ENCODE measurements at regions not wholly inside any gene's neighbourhood (a gene's known extent, or its start where the extent isn't known, plus 50 kb on each side); places are given as distances from the start of the nearest gene placed in this dataset.

DNA sequence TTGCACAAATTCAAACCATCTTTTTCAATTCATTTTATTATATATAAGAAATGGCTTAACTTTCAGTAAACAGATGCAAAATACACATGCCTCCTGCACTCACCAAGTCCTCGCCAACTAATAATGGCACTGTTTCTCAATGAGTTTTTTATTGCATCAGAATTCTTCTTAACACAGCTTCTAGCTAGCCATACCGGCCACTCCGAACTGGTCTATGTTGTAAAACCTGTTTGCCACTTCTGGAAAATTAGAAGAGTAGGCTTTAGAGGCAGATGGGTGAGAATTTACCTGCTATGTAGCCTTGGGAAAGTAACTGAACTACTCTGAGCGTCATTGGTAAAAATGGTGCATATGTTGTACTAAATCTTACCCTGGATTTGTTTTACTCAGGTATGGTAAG is 100.6 kb upstream of the LHCGR start:
- H3K4me3 ChIP-seq (ENCODE audit: low read depth, low read length): no peak overlapping the region
- TF ChIP-seq, protein P1, sequence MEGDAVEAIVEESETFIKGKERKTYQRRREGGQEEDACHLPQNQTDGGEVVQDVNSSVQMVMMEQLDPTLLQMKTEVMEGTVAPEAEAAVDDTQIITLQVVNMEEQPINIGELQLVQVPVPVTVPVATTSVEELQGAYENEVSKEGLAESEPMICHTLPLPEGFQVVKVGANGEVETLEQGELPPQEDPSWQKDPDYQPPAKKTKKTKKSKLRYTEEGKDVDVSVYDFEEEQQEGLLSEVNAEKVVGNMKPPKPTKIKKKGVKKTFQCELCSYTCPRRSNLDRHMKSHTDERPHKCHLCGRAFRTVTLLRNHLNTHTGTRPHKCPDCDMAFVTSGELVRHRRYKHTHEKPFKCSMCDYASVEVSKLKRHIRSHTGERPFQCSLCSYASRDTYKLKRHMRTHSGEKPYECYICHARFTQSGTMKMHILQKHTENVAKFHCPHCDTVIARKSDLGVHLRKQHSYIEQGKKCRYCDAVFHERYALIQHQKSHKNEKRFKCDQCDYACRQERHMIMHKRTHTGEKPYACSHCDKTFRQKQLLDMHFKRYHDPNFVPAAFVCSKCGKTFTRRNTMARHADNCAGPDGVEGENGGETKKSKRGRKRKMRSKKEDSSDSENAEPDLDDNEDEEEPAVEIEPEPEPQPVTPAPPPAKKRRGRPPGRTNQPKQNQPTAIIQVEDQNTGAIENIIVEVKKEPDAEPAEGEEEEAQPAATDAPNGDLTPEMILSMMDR (conservative IDR thresholded peaks at IDR 0.05; ENCODE audit: low read depth, low read length): no peak
- no peak for DNase-seq (ENCODE audit: low read depth)

DNA sequence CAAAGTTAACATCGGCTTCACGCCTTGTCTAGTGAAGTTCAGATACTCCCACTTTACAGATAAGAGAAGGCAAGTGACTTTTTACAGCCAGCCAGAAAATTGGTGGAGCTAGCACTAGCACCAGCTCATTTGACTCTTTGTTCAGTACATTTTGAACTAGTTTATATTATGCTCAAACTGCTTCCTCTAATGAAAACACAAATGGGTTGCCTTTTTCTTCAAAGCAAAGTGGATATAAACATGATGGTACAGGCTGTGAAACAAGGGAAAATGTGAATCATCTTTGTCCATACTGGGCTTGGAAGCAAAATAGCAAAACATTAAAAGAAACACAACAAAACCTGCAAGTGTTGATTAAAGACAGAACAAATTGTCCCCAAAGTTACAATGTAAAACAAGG is 99.6 kb upstream of the LHCGR start:
- no peak overlapping the region for H3K4me3 ChIP-seq (ENCODE audit: low read depth, low read length)
- no peak for DNase-seq (ENCODE audit: low read depth)
- TF ChIP-seq, protein P1 (conservative IDR thresholded peaks at IDR 0.05; ENCODE audit: low read depth, low read length): no peak

DNA sequence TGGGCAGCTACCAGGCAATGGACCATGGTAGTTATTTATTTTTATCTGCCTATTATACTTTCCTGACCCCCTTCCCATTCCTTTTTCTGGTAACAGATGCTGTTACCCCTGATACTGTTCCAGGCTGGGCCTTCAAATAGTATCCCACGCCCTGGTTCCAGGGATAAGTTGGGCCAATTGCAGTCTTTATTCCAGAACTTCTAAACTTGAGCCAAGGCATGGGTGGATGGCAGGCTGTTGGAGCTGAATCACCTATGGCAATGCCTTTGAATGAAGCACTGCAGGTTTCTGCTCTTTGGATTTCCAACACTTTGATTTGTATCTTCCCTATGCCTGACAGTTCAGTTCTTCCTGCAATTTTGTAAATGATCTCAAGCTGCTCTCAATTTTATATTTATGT is 99.2 kb upstream of the LHCGR start:
- no peak for DNase-seq (ENCODE audit: low read depth)
- TF ChIP-seq, protein P1 (conservative IDR thresholded peaks at IDR 0.05; ENCODE audit: low read depth, low read length): no peak
- no peak overlapping the region for H3K4me3 ChIP-seq (ENCODE audit: low read depth, low read length)

DNA sequence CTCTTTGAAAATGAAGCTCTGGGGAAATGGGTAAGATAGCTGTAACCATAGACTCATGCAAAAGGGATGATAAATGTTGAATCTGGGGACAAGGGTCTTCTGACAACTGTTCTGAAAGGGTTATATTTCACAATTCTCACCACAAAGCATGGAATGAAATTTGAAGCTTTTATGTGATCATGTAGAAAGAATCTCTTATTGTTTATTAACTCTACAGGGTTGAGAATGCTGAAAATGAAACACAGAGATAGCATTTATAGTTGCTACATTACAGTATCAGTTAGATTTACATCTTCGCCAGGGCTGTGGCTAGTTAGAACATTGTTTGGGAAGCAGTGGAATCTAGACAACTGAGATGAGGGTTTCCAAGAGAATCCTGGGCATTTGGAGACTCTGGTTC is 97.4 kb upstream of the LHCGR start:
- TF ChIP-seq, protein P1 (conservative IDR thresholded peaks at IDR 0.05; ENCODE audit: low read depth, low read length): no peak
- H3K4me3 ChIP-seq (ENCODE audit: low read depth, low read length): no peak overlapping the region
- no peak for DNase-seq (ENCODE audit: low read depth)

GRCh38 chr2:48851161-48851560 is 95.6 kb upstream of the LHCGR start:
- H3K4me3 ChIP-seq (ENCODE audit: low read depth, low read length): no peak overlapping the region
- no peak for DNase-seq (ENCODE audit: low read depth)
- TF ChIP-seq, protein P1 (conservative IDR thresholded peaks at IDR 0.05; ENCODE audit: low read depth, low read length): no peak

DNA sequence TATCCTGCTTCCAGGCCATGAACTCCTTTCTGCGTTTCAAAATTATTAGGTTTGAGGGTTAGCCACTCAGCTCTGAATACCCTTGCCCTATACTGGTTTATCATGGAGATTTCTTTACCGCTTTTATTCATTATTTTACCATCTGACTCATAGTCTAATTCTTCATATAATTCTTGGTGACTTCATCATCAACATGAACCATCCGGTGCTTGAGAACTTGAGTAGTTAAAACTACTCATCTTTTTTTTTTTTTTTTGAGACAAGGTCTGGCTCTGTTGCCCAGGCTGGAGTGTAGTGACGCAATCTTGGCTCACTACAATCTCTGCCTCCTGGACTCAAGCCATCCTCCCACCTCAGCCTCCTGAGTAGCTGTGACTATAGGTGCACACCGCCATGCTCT is 94.2 kb upstream of the LHCGR start:
- TF ChIP-seq, protein P1 (conservative IDR thresholded peaks at IDR 0.05; ENCODE audit: low read depth, low read length): no peak
- DNase-seq (ENCODE audit: low read depth): no peak
- H3K4me3 ChIP-seq (ENCODE audit: low read depth, low read length): no peak overlapping the region

GRCh38 chr2:48845684-48846083 is 90.2 kb upstream of the LHCGR start:
- no peak overlapping the region for H3K4me3 ChIP-seq (ENCODE audit: low read depth, low read length)
- DNase-seq (ENCODE audit: low read depth): no peak
- TF ChIP-seq, protein P1 (conservative IDR thresholded peaks at IDR 0.05; ENCODE audit: low read depth, low read length): no peak

All from epithelial cell of proximal tubule (primary cell).